Gastroesophageal sphincter (tissue), 4 donors: ENCODE measurements at regions not wholly inside any gene's neighbourhood (a gene's known extent, or its start where the extent isn't known, plus 50 kb on each side); places are given as distances from the start of the nearest gene placed in this dataset.

Experiments
- ATAC-seq: fragments of 150-250 bp; one replicate; pipeline ENCODE4 v1.9.1; 2016; ENCODE audit warnings: mild to moderate bottlenecking, moderate library complexity
- H3K27ac ChIP-seq, 4 donors: fragments of 200-600 bp; sonication (generic) in 3 of 4; 1 replicate in 3 of 4; 2 replicates in 1 of 4; pipeline ENCODE4 v1.5.1; 2016 to 2019
- H3K27me3 ChIP-seq: fragments of 200-600 bp; sonication (generic); one replicate; pipeline ENCODE4 v1.5.1; 2019
- H3K36me3 ChIP-seq, 2 donors: fragments of 200-600 bp; sonication (generic); one replicate each; pipeline ENCODE4 v1.5.1; 2019; ENCODE audit warnings: control low read depth in 1 of 2
- H3K4me1 ChIP-seq, 3 donors: fragments of 200-600 bp; sonication (generic); 1 replicate in 2 of 3; 2 replicates in 1 of 3; pipeline ENCODE4 v1.5.1; 2016 to 2019; ENCODE audit warnings: control low read depth in 2 of 3
- H3K4me3 ChIP-seq, 2 donors: fragments of 200-600 bp; sonication (generic); one replicate each; pipeline ENCODE4 v1.5.1; 2019; ENCODE audit warnings: mild to moderate bottlenecking in 1 of 2, moderate library complexity in 1 of 2
- H3K9me3 ChIP-seq, 3 donors: fragments of 200-600 bp; sonication (generic); one replicate each; pipeline ENCODE4 v1.5.1; 2017 to 2019; ENCODE audit warnings: control low read depth in 2 of 3
- EP300 ChIP-seq: sonication (generic); formaldehyde crosslinking; IDR thresholded peaks from one replicate; pipeline ENCODE4 v1.6.1; 2017; ENCODE audit warnings: antibody characterized with exemption, mild to moderate bottlenecking
- POLR2A ChIP-seq, 2 donors: fragments of 450-650 bp; IDR thresholded peaks; one replicate each; pipeline ENCODE4 v1.6.1; 2017; ENCODE audit warnings: antibody characterized with exemption in 2 of 2, mild to moderate bottlenecking in 2 of 2, moderate library complexity in 1 of 2
- POLR2AphosphoS5 ChIP-seq: sonication (generic); formaldehyde crosslinking; IDR thresholded peaks from one replicate; pipeline ENCODE4 v1.6.1; 2017; ENCODE audit warnings: antibody characterized with exemption
- WGBS, 2 donors: methylation state at CpG; one replicate each; pipeline ENCODE4 v1.1.5; 2018; ENCODE audit warnings: low coverage in 1 of 2; 5-methylcytosine and 5-hydroxymethylcytosine counted together
- TF ChIP-seq, protein P1 (sequence below), 4 experiments: fragments of 200-600 bp in 2 of 4; fragments of 450-650 bp in 2 of 4; sonication (generic) in 1 of 4; IDR thresholded peaks; one replicate each; pipeline ENCODE4 v1.5.1; 2017 to 2019; ENCODE audit warnings: antibody characterized with exemption in 4 of 4, mild to moderate bottlenecking in 2 of 4, moderate library complexity in 2 of 4

GRCh38 chr7:113659416-113659815 is 259.4 kb downstream of the PPP1R3A start:
- TF ChIP-seq POLR2A (IDR thresholded peaks at IDR 0.05), result no peak
- TF ChIP-seq EP300, result no peak
- TF ChIP-seq POLR2AphosphoS5, result no peak
- TF ChIP-seq, protein P1, sequence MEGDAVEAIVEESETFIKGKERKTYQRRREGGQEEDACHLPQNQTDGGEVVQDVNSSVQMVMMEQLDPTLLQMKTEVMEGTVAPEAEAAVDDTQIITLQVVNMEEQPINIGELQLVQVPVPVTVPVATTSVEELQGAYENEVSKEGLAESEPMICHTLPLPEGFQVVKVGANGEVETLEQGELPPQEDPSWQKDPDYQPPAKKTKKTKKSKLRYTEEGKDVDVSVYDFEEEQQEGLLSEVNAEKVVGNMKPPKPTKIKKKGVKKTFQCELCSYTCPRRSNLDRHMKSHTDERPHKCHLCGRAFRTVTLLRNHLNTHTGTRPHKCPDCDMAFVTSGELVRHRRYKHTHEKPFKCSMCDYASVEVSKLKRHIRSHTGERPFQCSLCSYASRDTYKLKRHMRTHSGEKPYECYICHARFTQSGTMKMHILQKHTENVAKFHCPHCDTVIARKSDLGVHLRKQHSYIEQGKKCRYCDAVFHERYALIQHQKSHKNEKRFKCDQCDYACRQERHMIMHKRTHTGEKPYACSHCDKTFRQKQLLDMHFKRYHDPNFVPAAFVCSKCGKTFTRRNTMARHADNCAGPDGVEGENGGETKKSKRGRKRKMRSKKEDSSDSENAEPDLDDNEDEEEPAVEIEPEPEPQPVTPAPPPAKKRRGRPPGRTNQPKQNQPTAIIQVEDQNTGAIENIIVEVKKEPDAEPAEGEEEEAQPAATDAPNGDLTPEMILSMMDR (IDR thresholded peaks at IDR 0.05), result no peak
- Histone ChIP-seq H3K36me3 (no peaks in the 10 kb centered on the region), H3K4me1 (no peaks in the 10 kb centered on the region), H3K27me3 (no peaks in the 10 kb centered on the region), H3K27ac (no peak overlapping the region), H3K9me3 (peaks cover 0 to 17% (median 0%) of the 10 kb centered on the region in 3 donors), H3K4me3 (no peak overlapping the region)
- ATAC-seq, result no peak

GRCh38 chr7:113657603-113658002 is 261.2 kb downstream of the PPP1R3A start:
- H3K4me3 ChIP-seq, result no peak overlapping the region
- no peaks in the 10 kb centered on the region for H3K36me3 ChIP-seq
- 44 to 47% methylated on average over 1 of the region's 1 CpG for WGBS, 2 donors
- TF ChIP-seq POLR2A (IDR thresholded peaks at IDR 0.05), result no peak
- TF ChIP-seq EP300, result no peak
- no peak for TF ChIP-seq POLR2AphosphoS5
- TF ChIP-seq, protein P1 (IDR thresholded peaks at IDR 0.05), result no peak
- no peak for ATAC-seq
- H3K9me3 ChIP-seq, result peaks cover 0 to 5% (median 0%) of the 10 kb centered on the region in 3 donors
- no peaks in the 10 kb centered on the region for H3K4me1 ChIP-seq
- H3K27me3 ChIP-seq, result no peaks in the 10 kb centered on the region
- H3K27ac ChIP-seq, result no peak overlapping the region

- Histone ChIP-seq H3K36me3 (no peaks in the 10 kb centered on the region), H3K4me1 (no peaks in the 10 kb centered on the region), H3K27ac (no peak overlapping the region), H3K4me3 (no peak overlapping the region), H3K27me3 (no peaks in the 10 kb centered on the region), H3K9me3 (no peaks in the 10 kb centered on the region)
- no peak for ATAC-seq
- TF ChIP-seq EP300, result no peak
- no peak for TF ChIP-seq POLR2A (IDR thresholded peaks at IDR 0.05)
- TF ChIP-seq POLR2AphosphoS5, result no peak
- TF ChIP-seq, protein P1 (IDR thresholded peaks at IDR 0.05), result no peak
- WGBS, 2 donors, result 82% methylated on average over 1 of the region's 1 CpG; no CpG with 5 or more reads in 1 of the 2 donors
These were observed 266.3 kb downstream of the PPP1R3A start for GRCh38 chr7:113652501-113652900.

DNA sequence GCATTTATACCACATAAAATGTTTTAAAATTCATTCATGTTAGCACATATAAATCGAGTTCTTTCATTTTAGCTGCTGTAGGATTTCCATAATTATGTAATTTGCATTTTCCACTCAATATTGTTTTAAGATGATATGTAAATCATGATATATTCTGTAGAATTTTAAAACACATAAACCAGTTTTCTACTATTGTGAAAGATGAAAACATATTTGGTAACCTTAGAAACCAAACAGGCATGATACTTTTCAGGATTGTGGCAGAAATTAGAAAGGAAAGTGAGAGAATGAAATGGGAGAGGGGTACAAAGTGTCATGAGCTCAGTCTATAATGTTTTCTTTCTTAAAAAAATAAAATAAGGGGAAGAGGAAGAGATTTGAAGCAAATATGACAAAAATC is 269.3 kb downstream of the PPP1R3A start:
- H3K27ac ChIP-seq, result no peak overlapping the region
- WGBS, 2 donors, result 30 to 81% methylated on average over 1 of the region's 1 CpG
- H3K9me3 ChIP-seq, result no peaks in the 10 kb centered on the region
- no peak for TF ChIP-seq EP300
- no peak for TF ChIP-seq POLR2AphosphoS5
- TF ChIP-seq, protein P1 (IDR thresholded peaks at IDR 0.05), result no peak
- no peak for TF ChIP-seq POLR2A (IDR thresholded peaks at IDR 0.05)
- no peak for ATAC-seq
- H3K36me3 ChIP-seq, result no peaks in the 10 kb centered on the region
- no peak overlapping the region for H3K4me3 ChIP-seq
- H3K27me3 ChIP-seq, result no peaks in the 10 kb centered on the region
- H3K4me1 ChIP-seq, result no peaks in the 10 kb centered on the region

- H3K36me3 ChIP-seq, result no peaks in the 10 kb centered on the region
- WGBS, 2 donors, result 100% methylated on average over 1 of the region's 1 CpG
- H3K4me1 ChIP-seq, result no peaks in the 10 kb centered on the region
- TF ChIP-seq EP300 (no peak), POLR2A (IDR thresholded peaks at IDR 0.05) (no peak), POLR2AphosphoS5 (no peak)
- TF ChIP-seq, protein P1 (IDR thresholded peaks at IDR 0.05), result no peak
- H3K27me3 ChIP-seq, result no peaks in the 10 kb centered on the region
- no peak overlapping the region for H3K27ac ChIP-seq
- H3K9me3 ChIP-seq, result no peaks in the 10 kb centered on the region
- H3K4me3 ChIP-seq, result no peak overlapping the region
- no peak for ATAC-seq
These were observed 279.6 kb downstream of the PPP1R3A start for GRCh38 chr7:113639221-113639620.
